PC-3 (cell line): ENCODE measurements at regions not wholly inside any gene's neighbourhood (a gene's known extent, or its start where the extent isn't known, plus 50 kb on each side); places are given as distances from the start of the nearest gene placed in this dataset.

Source experiments
- EZH2 ChIP-seq: fragments of 300-600 bp; sonication (generic); IDR thresholded peaks from one replicate; pipeline ENCODE4 v1.6.1; 2017; ENCODE audit warnings: antibody characterized with exemption, mild to moderate bottlenecking, low read length; ENCODE audit not compliant: unreplicated experiment
- EZH2phosphoT487 ChIP-seq: fragments of 300-600 bp; sonication (generic); IDR thresholded peaks from 2 replicates; pipeline ENCODE4 v1.6.1; 2018; ENCODE audit warnings: mild to moderate bottlenecking, antibody characterized with exemption, low read length, borderline replicate concordance
- TF ChIP-seq, protein P1 (sequence below): fragments of 300-600 bp; sonication (generic); conservative IDR thresholded peaks from 2 replicates; pipeline ENCODE4 v1.5.1; 2017; ENCODE audit warnings: antibody characterized with exemption, low read depth, mild to moderate bottlenecking, low read length

DNA sequence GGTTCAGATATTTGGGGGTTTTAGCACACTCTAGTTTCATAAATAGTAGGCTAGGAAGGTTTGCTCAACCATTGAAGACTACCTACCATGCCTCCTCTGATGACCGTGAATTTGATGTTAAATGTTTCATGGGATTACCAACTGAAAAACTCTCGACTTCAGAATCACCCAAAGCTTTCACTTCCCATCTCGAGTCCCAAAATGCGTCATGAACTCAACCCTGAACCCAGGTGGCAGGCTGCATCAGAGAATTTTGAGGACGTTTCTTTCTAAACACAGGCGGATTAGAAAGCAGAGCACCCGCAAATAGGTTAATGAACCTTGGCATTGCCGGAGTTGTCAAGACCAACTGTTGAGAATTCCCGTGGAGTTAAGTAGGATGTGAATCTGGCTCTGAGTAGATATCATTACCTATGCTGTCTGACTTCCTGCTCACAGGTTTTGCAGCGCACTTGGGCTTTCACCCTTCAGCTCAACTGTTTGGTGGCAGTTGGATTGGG, 98.4 kb upstream of the ADTRP start:
- TF ChIP-seq, protein P1, sequence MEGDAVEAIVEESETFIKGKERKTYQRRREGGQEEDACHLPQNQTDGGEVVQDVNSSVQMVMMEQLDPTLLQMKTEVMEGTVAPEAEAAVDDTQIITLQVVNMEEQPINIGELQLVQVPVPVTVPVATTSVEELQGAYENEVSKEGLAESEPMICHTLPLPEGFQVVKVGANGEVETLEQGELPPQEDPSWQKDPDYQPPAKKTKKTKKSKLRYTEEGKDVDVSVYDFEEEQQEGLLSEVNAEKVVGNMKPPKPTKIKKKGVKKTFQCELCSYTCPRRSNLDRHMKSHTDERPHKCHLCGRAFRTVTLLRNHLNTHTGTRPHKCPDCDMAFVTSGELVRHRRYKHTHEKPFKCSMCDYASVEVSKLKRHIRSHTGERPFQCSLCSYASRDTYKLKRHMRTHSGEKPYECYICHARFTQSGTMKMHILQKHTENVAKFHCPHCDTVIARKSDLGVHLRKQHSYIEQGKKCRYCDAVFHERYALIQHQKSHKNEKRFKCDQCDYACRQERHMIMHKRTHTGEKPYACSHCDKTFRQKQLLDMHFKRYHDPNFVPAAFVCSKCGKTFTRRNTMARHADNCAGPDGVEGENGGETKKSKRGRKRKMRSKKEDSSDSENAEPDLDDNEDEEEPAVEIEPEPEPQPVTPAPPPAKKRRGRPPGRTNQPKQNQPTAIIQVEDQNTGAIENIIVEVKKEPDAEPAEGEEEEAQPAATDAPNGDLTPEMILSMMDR, result no peak
- TF ChIP-seq EZH2 (no peak), EZH2phosphoT487 (no peak)
